HG03469 (cell line): ENCODE measurements at regions not wholly inside any gene's neighbourhood (a gene's known extent, or its start where the extent isn't known, plus 50 kb on each side); places are given as distances from the start of the nearest gene placed in this dataset.

Experiments
- ATAC-seq: cut with Tn5 transposase; IDR thresholded peaks from one replicate; pipeline ENCODE4 v1.9.1; 2021; ENCODE audit warnings: mild to moderate bottlenecking, moderate library complexity, moderate number of reproducible peaks; ENCODE audit not compliant: unreplicated experiment

DNA sequence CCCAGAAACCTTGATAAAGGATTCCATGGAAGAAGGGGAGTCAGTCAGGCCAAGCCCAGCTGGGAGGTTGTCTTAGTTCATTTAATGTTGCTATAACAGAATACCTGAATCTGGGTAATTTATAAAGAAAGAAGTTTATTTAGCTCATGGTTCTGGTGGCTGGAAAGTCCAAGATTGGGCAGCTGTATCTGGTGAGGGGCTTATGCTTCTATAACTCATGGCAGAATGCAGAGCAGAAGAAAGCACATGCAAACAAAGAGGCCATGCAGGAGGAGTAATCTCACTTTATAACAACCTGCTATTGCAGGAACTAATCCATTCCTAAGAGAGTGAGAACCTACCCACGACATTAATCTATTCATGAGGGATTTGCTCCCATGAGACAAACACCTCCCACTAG lies 54.2 kb upstream of the ANKRD1 start:
- ATAC-seq, result no peak

GRCh38 chr10:90977162-90977854 lies 56.4 kb upstream of the ANKRD1 start:
- ATAC-seq, result peak; percentile 61

GRCh38 chr10:90977855-90978486 lies 57.1 kb upstream of the ANKRD1 start:
- ATAC-seq, result no peak

- no peak for ATAC-seq
Observed at GRCh38 chr10:90982406-90983008, 61.6 kb upstream of the ANKRD1 start.

GRCh38 chr10:90983914-90984549 lies 63.1 kb upstream of the ANKRD1 start:
- no peak for ATAC-seq

- no peak for ATAC-seq
Observed at GRCh38 chr10:90984898-90985297, 64.0 kb upstream of the ANKRD1 start.

DNA sequence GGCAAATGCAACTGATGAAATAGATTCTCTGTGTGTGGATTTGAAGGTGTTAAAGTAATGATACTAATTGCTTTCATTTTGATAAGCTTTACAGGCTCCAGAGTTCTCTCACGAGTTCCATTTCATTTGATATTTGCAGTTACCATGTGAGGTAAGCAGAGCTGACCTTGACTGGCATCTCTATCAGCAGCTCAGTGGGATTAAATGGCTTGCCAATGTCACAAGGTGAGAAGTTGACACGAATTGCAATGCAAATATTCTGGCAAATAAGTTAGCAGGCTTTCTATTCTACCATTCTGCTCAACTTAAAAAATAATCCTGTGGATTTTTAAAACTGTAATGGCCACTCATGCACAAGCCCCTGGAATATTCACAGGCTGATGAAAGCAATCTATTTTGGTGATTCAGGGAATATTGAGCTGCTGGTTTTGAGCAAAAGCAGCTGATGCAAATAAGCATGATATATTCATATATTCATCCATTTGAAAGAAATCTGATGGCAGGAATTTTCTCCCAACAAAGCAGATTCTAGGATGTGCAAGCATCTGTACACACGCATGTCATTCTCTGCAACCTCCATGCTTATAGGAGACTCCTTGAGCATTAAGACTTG lies 64.5 kb upstream of the ANKRD1 start:
- no peak for ATAC-seq

DNA sequence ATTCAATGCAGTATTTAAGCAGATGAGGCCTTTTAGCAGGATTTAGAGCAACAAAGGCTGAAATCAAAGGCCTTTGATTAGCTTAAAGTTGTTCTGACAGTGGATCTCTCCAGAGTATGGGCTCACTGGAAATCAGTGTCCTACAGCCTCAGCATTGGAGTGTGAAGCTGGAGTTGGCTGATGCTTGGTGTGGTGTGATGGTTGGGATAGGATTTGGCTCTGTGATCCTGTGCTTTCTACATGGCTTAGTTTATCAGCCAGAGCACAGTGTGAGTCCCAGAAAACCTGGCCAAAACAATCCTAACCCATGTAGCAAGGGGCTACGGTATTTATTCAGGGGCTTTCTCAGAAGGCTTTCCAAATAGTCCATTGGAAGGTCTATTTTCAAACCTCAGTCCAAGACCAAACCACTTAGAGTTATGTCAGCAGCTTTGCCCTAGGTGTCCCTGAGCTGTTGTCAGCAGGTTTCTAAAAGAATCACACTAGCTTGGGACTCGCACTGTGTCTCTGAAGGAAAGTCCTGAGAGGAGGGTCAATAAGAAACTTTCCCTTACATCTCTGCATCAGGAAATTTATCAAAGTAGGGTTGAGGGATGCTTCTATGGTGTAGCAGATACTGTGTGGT lies 65.4 kb upstream of the ANKRD1 start:
- no peak for ATAC-seq

- ATAC-seq, result no peak
Observed at GRCh38 chr10:90986870-90987269, 66.0 kb upstream of the ANKRD1 start.

GRCh38 chr10:90987383-90987782 lies 66.5 kb upstream of the ANKRD1 start:
- ATAC-seq, result no peak

- no peak for ATAC-seq
Observed at GRCh38 chr10:90988024-90988423, 67.1 kb upstream of the ANKRD1 start.

- ATAC-seq, result no peak
Observed at GRCh38 chr10:90988802-90989201, 67.9 kb upstream of the ANKRD1 start.

DNA sequence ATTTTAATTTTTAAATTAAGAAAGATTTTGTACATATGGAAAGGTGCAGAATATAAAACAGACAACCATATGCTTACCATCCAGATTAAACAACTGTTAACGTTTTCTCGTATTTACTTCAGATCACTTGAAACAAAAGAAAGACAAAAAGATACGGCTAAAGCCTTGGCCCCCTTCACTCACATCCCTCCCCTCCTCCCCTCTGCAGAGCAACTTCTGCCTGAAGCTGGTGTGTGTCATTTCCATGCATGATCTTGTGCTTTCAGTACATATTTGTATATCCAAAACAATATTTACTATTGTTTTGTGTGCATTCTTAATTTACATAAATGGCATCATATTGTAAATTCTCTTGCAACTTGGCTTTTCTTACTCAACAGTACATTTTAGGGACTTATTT lies 68.5 kb upstream of the ANKRD1 start:
- ATAC-seq, result no peak

- no peak for ATAC-seq
Observed at GRCh38 chr10:90992462-90992861, 71.6 kb upstream of the ANKRD1 start.

GRCh38 chr10:90993340-90993739 lies 72.5 kb upstream of the ANKRD1 start:
- ATAC-seq, result no peak

DNA sequence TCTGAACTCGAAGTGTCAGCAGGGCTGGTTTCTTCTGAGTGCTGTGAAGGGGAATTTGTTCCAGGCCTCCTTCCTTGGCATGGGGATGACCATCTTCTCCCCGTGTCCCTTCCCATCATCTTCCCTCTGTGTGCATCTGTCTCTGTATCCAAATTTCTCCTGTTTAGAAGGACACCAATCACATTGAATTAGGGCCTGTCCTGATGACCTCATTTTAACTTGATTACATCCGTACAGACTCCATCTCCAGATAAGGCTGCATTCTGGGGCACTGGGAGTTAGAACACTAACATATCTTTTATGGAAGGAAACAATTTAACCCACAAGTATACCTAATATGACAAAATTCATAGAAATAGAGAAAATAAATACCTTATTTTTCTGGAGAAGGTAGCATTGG lies 76.8 kb upstream of the ANKRD1 start:
- no peak for ATAC-seq

DNA sequence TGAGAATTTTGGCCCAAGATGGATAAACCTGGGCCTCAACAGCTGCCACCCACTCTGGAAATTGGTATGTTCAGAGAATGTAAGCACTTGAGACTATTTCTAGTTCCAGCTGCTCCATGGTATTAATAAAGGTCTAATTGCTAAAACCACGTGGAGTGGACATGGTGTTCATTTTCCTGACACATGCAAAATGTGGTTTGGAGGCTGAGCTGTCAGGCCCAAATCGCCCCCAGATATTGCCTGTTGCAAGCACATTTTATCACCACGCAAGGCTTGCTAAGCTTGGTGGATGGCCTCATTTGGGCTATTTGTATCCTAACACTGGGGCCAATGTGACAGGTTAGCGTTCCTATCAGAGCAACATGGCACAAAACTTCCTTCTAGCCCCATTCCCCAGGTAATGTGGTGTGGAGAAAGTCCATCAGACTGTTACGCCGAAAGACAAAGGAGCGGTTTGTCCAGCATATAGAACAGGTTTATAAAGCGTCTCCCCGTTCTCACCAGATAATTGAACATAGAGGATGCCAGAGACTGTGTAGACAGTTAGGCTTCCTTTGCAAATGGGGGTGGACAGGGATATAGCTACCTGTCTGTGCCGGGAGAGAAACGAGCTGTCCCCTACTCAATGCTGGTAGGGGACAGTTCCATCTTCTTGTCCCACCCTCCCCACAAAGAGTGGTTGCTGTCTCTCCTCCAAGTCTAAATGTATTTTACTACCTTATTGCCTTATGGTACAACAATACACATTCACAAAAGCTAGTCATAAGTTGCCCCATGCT lies 78.0 kb upstream of the ANKRD1 start:
- ATAC-seq, result no peak

GRCh38 chr10:90999512-91000172 lies 78.8 kb upstream of the ANKRD1 start:
- peak; percentile 34 for ATAC-seq

GRCh38 chr10:91000470-91000869 lies 79.6 kb upstream of the ANKRD1 start:
- ATAC-seq, result no peak

GRCh38 chr10:91000985-91001384 lies 80.1 kb upstream of the ANKRD1 start:
- ATAC-seq, result no peak
